NCI-H526 treated with DMSO at 0.1 percent for 48 hours (cell line): ENCODE measurements at regions not wholly inside any gene's neighbourhood (a gene's known extent, or its start where the extent isn't known, plus 50 kb on each side); places are given as distances from the start of the nearest gene placed in this dataset.

Source experiments
- DNase-seq: peaks from one replicate; lab custom pipeline; 2025; lab: John Stamatoyannopoulos, UW

- DNase-seq: no peak
These were observed 122.1 kb downstream of the TFCP2L1 start for GRCh38 chr2:121162893-121163292.

- DNase-seq: no peak
These were observed 121.0 kb downstream of the TFCP2L1 start for GRCh38 chr2:121164042-121164441.

- no peak for DNase-seq
These were observed 119.9 kb downstream of the TFCP2L1 start for GRCh38 chr2:121165038-121165542.
